GM18873 (cell line): ENCODE measurements at regions not wholly inside any gene's neighbourhood (a gene's known extent, or its start where the extent isn't known, plus 50 kb on each side); places are given as distances from the start of the nearest gene placed in this dataset.
"Not testable (repeated sequence)": the region's sequence is repeated elsewhere in the genome, so short reads cannot be mapped to it uniquely, and the experiment has no call there.

Source experiments
- ATAC-seq: cut with Tn5 transposase; IDR thresholded peaks from one replicate; pipeline ENCODE4 v1.9.1; 2021; ENCODE audit warnings: mild to moderate bottlenecking, moderate library complexity, moderate number of reproducible peaks; ENCODE audit not compliant: unreplicated experiment, low FRiP score

GRCh38 chr16:66250686-66251431 is 115.6 kb upstream of the CDH5 start:
- no peak for ATAC-seq

DNA sequence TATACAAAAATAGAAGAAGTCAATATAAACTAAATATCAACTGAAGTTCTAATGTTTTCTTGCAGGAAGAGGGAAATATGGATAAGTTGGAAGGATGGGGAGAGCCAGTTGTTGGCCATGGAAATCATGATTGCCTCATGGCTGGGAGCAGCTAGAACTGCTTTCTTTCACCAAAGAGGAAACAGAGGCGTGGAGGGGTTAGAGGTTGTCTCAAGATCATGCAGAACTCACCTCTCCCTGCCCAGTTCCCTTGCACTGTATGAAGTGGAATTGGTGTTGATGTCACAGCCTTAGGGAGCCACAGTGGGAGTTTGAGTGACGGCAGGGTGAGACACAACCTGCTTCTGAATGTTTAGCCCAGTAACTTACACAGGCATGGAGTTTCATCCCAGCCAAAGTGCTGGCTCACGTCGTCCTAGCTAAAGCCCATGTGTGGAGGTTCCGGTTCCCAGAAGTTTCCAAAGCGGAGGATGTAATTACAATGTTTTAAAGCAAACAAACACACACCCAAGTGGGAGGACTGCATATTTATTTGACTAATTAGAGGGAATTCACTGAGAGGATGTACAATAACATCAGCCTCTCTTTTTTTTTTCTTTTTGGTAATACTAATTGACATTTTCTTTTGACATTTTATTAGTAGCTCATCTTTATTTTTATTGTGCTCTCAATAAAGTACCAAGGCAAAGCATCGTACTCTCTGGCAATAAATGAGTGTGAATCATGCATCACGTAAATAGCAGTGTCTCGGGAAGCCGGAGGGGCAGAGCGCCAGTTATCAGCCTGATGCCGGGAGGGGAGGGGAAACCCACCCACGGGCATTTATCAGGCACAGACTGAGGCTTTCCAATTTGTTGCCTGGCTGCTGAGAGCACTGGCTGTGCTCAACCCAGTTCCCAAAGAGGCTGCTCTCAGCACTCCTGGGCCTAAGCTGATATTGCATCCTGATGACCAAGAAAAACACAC is 118.7 kb upstream of the CDH5 start:
- ATAC-seq: no peak

GRCh38 chr16:66245868-66246267 is 120.6 kb upstream of the CDH5 start:
- ATAC-seq: no peak

- no peak for ATAC-seq
These were observed 121.4 kb upstream of the CDH5 start for GRCh38 chr16:66245072-66245471.

GRCh38 chr16:66242672-66243071 is 123.8 kb upstream of the CDH5 start:
- ATAC-seq: no peak

- not testable (repeated sequence) for ATAC-seq
These were observed 124.3 kb upstream of the CDH5 start for GRCh38 chr16:66242206-66242605.

- no peak for ATAC-seq
These were observed 125.7 kb upstream of the CDH5 start for GRCh38 chr16:66240631-66241395.

GRCh38 chr16:66240088-66240487 is 126.4 kb upstream of the CDH5 start:
- ATAC-seq: no peak

DNA sequence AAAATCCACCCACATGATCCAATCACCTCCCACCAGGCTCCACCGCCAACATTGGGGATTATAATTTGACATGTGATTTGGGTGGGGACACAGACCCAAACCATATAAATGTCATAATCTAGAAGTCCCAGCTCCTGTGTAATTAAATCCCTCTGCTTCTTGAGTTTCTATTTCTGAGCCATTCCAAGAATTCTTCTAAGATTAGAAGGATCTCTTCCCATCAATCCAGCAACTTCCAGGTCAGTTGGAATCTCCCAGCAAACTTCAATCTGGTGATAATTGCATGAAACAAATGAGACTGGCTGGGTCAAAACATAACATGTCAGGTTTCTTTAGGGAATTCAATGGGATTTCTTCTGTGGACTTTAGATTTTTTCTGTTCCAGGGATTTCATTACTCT is 127.8 kb upstream of the CDH5 start:
- ATAC-seq: no peak

DNA sequence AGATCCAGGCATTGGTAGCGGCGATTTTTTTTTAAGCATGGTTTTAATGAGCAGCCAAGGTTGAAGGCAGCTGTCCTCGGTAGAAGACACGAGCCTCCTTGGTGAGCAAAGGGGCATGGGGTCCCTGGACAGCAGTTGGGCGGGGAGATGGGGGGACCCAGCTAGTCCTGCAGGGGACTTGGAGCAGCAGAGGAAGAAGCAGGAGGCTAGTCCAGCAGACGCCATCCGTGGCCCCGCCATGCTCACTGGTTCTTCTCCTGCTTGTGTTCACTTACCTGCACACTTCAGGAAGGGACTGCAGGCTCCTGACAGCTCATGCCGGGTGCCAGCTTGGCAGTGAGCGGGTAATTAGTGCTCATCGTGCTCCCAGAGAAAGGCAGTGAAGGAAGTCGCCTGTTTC is 130.2 kb upstream of the CDH5 start:
- no peak for ATAC-seq

DNA sequence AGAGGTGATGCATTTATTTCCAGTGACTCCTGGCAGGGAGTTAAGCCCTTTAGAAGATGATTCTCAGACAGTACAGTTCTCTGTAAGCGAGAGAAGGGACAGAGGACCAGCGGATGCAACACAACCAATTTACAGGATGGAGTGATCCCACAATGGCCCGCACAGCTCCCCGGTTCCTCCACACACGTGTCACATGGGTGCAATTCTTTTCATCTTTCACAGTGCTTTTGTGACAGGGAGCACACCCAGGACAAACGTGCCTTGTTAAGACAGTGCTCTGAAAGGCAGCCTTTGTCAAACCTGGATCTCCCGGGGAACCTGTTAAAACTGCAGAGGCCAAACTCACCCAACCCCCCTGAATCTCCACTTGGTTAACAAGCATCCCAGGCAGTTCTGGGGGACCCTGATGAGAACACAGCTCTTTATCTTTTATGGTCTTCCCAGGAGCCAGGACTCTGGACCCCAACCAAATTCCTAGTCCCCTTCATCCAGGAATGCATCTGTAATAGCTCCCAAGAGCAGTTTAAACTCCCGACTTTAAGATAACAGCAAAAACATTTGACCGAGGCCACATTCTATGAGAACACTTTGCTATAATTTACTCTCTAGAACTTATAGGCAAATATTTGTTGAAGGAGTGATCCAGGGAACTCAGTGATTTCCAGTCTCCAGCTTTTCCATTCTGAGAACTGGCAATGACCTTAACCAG is 134.9 kb upstream of the CDH5 start:
- ATAC-seq: no peak

DNA sequence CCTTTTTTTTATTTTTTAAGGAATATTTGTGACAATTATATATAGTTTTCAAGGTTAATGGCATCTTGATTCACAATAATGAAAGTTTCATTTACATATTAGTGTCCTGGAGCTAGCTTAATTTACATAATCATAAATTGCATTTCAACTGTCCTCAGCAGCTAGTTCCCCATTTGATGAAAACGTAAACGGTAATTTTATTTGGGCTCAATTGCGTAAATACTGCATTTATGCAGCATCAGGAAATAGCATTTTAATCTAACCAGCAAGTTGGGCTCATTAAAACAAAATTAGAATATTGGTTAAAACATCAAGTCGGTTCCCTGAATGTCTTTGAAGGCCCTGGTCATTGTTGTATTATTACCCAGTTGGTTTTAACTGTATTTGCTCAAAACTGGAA is 136.8 kb upstream of the CDH5 start:
- ATAC-seq: no peak

DNA sequence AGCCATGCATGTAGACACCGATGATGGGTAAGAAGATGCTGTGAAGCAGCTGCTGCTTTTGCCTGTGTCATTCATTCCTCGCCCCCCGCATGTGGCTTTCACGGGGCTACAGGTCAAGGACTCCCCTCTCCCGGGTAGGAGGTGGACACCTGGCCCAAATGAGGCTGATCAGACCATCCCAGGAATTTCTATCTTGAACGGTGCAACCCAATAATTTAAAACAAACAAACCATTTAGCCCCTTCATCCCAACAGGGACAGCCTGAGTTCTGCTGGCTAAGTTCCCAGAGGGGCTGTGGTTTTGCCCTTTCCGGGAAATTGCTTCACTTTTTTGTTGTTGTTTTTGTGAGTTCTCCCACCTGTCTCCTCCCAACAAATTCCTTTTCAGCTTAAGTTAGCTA is 137.7 kb upstream of the CDH5 start:
- ATAC-seq: no peak

- ATAC-seq: no peak
These were observed 138.5 kb upstream of the CDH5 start for GRCh38 chr16:66227766-66228530.

DNA sequence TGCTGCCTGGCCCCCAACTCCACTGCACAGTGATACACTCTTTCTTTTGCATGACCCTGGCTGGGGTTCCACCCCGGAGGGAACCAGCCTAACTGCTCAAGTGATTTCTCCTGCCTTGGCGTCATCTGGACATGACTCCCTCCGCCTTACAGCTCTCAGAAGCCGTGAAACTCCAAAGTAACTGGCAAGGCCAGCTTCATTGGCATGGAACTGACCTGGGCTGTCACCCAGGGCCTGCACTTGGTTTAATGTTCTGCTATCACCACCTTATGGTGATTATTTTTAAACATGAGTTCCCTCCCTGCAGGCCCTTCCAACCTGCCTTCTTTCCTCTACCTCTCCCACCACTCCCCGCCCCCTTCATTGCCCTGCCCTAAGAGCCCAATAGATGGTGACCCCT is 139.7 kb upstream of the CDH5 start:
- ATAC-seq: no peak

- no peak for ATAC-seq
These were observed 140.8 kb upstream of the CDH5 start for GRCh38 chr16:66225696-66226095.

DNA sequence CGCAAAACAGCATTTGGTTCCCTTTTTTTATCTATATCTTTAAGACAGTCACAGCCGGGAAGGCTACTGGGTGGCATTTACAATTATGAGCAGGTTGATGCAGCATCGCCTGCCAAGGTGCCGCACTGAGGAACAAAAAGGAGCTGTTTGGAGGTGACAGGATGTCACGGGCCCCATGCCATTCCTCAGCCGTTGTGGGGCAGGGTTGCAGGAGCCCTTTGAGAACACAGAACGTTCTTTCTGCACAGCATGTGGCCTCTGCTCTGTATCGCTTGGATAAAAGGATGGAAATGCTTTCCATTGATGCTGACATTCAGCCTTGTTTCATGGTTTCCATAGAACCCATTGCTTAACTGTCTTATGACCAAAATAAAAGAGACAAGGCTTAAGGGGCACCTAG is 141.9 kb upstream of the CDH5 start:
- ATAC-seq: no peak

DNA sequence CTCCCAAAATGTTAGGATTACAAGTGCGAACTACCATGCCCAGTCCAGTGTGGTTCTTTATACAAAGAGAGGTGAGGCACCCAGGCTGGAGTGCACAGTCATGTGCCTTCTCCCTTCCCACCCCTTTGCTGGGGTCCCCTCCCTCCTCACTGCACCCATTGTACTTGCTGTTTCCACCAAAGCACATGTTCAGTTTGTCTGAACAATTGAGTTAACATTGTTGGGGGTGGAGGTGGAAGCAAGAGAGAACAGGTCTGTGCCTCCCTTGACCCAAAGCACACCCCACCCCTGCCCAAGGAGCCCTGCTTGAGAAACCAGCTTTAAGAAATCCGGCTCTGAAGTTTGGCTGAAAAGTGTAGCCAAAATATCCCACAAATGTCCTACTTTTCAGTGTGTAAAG is 142.3 kb upstream of the CDH5 start:
- no peak for ATAC-seq

DNA sequence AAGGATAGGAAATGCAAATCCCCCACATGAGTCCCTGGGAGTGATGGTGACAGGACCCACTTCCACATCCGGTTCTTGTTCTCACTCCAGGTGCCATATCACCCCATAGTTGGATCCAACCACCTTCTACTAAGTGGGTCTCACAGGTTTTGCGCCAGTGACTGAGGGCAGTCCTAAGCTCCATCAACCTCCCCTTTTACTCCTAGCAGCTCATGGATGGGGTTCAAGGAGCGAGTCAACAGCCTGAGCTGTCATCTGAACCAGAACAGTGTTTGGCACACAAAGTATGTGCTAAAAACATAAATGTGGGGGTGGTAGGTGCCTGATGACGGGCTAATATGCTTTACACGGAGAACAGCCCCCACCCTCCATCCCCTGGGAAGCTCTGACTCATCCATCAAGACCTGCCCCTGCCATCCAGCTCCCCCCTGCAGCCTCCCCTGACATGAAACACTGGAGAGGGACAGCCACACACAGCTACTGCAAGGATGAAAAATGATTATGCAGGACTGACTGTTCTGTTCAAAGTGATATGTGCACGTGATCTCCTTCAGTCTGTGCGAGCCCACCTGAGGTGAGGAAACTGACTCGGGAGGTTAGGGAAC is 143.2 kb upstream of the CDH5 start:
- ATAC-seq: no peak
